SU-DHL-6 (cell line): ENCODE measurements at regions not wholly inside any gene's neighbourhood (a gene's known extent, or its start where the extent isn't known, plus 50 kb on each side); places are given as distances from the start of the nearest gene placed in this dataset.

ENCODE experiments used
- EZH2phosphoT487 ChIP-seq: fragments of 200-600 bp; sonication (generic), shearing (Covaris generic); conservative IDR thresholded peaks from 2 replicates; pipeline ENCODE4 v1.6.1; 2018; ENCODE audit warnings: mild to moderate bottlenecking, antibody characterized with exemption, low read length, moderate library complexity, mixed read lengths
- TF ChIP-seq, protein P1 (sequence below): fragments of 200-600 bp; sonication (generic); IDR thresholded peaks from one replicate; pipeline ENCODE4 v1.5.1; 2017; ENCODE audit warnings: antibody characterized with exemption, mild to moderate bottlenecking, low read length, moderate library complexity; ENCODE audit not compliant: insufficient read depth, poor library complexity, severe bottlenecking

DNA sequence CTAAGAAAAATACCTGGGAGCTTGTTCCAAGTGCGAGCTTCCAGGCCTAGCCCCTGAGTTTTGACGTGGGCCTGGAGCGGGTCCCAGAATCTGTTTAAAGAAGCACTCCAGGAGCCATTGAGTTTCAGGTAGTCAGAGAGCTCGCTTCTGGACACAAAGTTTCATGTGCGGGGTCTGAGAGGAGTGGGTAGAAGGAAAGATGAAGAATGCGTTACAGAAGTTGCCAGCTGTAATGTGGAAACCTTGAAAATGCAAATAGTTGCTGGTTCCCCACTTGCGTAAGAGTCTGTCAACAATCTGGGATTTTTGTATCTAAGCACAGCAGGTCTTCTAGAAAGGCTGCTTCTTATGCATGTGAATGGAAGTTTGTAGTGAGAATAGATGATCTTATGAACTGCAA is 77.5 kb upstream of the CLCN4 start:
- TF ChIP-seq, protein P1, sequence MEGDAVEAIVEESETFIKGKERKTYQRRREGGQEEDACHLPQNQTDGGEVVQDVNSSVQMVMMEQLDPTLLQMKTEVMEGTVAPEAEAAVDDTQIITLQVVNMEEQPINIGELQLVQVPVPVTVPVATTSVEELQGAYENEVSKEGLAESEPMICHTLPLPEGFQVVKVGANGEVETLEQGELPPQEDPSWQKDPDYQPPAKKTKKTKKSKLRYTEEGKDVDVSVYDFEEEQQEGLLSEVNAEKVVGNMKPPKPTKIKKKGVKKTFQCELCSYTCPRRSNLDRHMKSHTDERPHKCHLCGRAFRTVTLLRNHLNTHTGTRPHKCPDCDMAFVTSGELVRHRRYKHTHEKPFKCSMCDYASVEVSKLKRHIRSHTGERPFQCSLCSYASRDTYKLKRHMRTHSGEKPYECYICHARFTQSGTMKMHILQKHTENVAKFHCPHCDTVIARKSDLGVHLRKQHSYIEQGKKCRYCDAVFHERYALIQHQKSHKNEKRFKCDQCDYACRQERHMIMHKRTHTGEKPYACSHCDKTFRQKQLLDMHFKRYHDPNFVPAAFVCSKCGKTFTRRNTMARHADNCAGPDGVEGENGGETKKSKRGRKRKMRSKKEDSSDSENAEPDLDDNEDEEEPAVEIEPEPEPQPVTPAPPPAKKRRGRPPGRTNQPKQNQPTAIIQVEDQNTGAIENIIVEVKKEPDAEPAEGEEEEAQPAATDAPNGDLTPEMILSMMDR, result no peak
- TF ChIP-seq EZH2phosphoT487, result no peak
